WTC11 (cell line): ENCODE measurements at regions not wholly inside any gene's neighbourhood (a gene's known extent, or its start where the extent isn't known, plus 50 kb on each side); places are given as distances from the start of the nearest gene placed in this dataset.

ENCODE experiments used
- ATAC-seq: fragments of 200-7000 bp; cut with Tn5 transposase; 2 replicates; pipeline ENCODE4 v1.10.0; 2021; ENCODE audit warnings: mild to moderate bottlenecking, moderate library complexity
- CTCF ChIA-PET: fragments of 300-600 bp; sonication (Branson Sonifier 250); formaldehyde crosslinking; loops from one replicate; lab custom pipeline; 2021; ENCODE audit warnings: antibody characterized with exemption; lab: Charles Lee
- POLR2A ChIA-PET: fragments of 350-600 bp; sonication (Branson Sonifier 250); formaldehyde crosslinking; loops from one replicate; lab custom pipeline; 2021; ENCODE audit warnings: antibody characterized with exemption; lab: Charles Lee
- DNase-seq: peaks from one replicate; pipeline ENCODE4 v3.0.0; 2021; ENCODE audit warnings: low spot score
- H3K27ac Mint-ChIP-seq: 2 replicates; pipeline ENCODE4 v1.8.0; 2021; ENCODE audit warnings: mixed read lengths
- H3K27me3 Mint-ChIP-seq: 2 replicates; pipeline ENCODE4 v1.8.0; 2021; ENCODE audit warnings: low read depth, mild to moderate bottlenecking, moderate library complexity, mixed read lengths
- H3K36me3 Mint-ChIP-seq: 2 replicates; pipeline ENCODE4 v1.8.0; 2021; ENCODE audit warnings: mixed read lengths
- H3K4me1 Mint-ChIP-seq: 2 replicates; pipeline ENCODE4 v1.8.0; 2022; ENCODE audit warnings: mixed read lengths
- H3K4me3 Mint-ChIP-seq: 2 replicates; pipeline ENCODE4 v1.8.0; 2021; ENCODE audit warnings: mild to moderate bottlenecking, moderate library complexity, mixed read lengths
- H3K9me3 Mint-ChIP-seq: 2 replicates; pipeline ENCODE4 v1.8.0; 2021; ENCODE audit warnings: mixed read lengths
- HMGA2 ChIP-seq: fragments of 250-450 bp; sonication (Bioruptor Pico); IDR thresholded peaks from 2 replicates; pipeline ENCODE4 v1.4.0; 2021; ENCODE audit warnings: mild to moderate bottlenecking, moderate library complexity
- NFYB ChIP-seq: sonication (generic); formaldehyde crosslinking; conservative IDR thresholded peaks from 2 replicates; pipeline ENCODE4 v1.8.0; 2022; ENCODE audit warnings: low read depth, missing genetic modification reagents
- TEAD1 ChIP-seq: sonication (generic); formaldehyde crosslinking; IDR thresholded peaks from 2 replicates; pipeline ENCODE4 v1.8.0; 2022; ENCODE audit warnings: mild to moderate bottlenecking, missing genetic modification reagents
- TEAD4 ChIP-seq: sonication (generic); formaldehyde crosslinking; IDR thresholded peaks from 2 replicates; pipeline ENCODE4 v1.8.0; 2022; ENCODE audit warnings: mild to moderate bottlenecking, missing genetic modification reagents
- ZNF138 ChIP-seq: sonication (generic); formaldehyde crosslinking; conservative IDR thresholded peaks from 2 replicates; pipeline ENCODE4 v1.8.1; 2022; ENCODE audit warnings: mild to moderate bottlenecking, moderate library complexity, missing genetic modification reagents
- ZNF232 ChIP-seq: sonication (generic); formaldehyde crosslinking; IDR thresholded peaks from 2 replicates; pipeline ENCODE4 v1.8.0; 2022; ENCODE audit warnings: mild to moderate bottlenecking, missing genetic modification reagents
- ZNF317 ChIP-seq: sonication (generic); formaldehyde crosslinking; IDR thresholded peaks from 2 replicates; pipeline ENCODE4 v1.8.1; 2023; ENCODE audit warnings: low read depth, mild to moderate bottlenecking, moderate library complexity, missing genetic modification reagents, borderline replicate concordance
- TF ChIP-seq, protein P1 (sequence below): sonication (generic); formaldehyde crosslinking; IDR thresholded peaks from 2 replicates; pipeline ENCODE4 v1.8.0; 2023; ENCODE audit warnings: missing genetic modification reagents, mild to moderate bottlenecking, borderline replicate concordance
- TF ChIP-seq, protein P2 (sequence below): fragments of 250-450 bp; sonication (Bioruptor Pico); IDR thresholded peaks from 2 replicates; pipeline ENCODE4 v1.9.0; 2021; ENCODE audit warnings: mild to moderate bottlenecking
- TF ChIP-seq, protein P3 (sequence below): sonication (generic); formaldehyde crosslinking; IDR thresholded peaks from 2 replicates; pipeline ENCODE4 v1.8.0; 2022; ENCODE audit warnings: mild to moderate bottlenecking, missing genetic modification reagents
- TF ChIP-seq, protein P4 (sequence below): sonication (generic); formaldehyde crosslinking; IDR thresholded peaks from 2 replicates; pipeline ENCODE4 v1.8.1; 2023; ENCODE audit warnings: mild to moderate bottlenecking, missing genetic modification reagents, moderate library complexity
- TF ChIP-seq, protein P5 (sequence below): sonication (generic); formaldehyde crosslinking; IDR thresholded peaks from 2 replicates; pipeline ENCODE4 v1.8.0; 2022; ENCODE audit warnings: missing genetic modification reagents
- TF ChIP-seq, protein P6 (sequence below): fragments of 250-450 bp; sonication (Bioruptor Pico); conservative IDR thresholded peaks from 2 replicates; pipeline ENCODE4 v1.9.0; 2021; ENCODE audit warnings: mild to moderate bottlenecking
- TF ChIP-seq, protein P7 (sequence below): sonication (generic); formaldehyde crosslinking; IDR thresholded peaks from 2 replicates; pipeline ENCODE4 v1.8.1; 2022; ENCODE audit warnings: mild to moderate bottlenecking, missing genetic modification reagents, moderate library complexity, borderline replicate concordance
- TF ChIP-seq, protein P8 (sequence below): sonication (generic); formaldehyde crosslinking; IDR thresholded peaks from 2 replicates; pipeline ENCODE4 v1.8.1; 2023; ENCODE audit warnings: mild to moderate bottlenecking, missing genetic modification reagents, borderline replicate concordance

DNA sequence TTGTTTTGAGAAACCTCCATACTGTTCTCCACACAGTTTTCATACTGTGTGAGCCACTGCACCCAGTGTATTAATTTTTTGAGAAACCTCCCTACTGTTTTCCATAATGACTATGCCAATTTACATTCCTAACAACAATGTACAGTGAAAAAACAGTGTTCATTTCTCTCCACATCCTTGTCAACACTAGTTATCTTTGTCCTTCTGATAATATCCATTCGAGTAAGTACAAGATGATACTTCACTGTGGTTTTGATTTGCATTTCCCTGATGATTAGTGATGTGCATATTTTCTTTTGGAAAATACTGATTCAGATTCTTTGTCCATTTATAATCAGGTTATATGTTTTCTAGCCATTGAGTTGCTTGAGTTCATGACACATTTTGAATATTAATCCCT is 462.0 kb downstream of the CDH11 start (continued):
- TF ChIP-seq, protein P1, sequence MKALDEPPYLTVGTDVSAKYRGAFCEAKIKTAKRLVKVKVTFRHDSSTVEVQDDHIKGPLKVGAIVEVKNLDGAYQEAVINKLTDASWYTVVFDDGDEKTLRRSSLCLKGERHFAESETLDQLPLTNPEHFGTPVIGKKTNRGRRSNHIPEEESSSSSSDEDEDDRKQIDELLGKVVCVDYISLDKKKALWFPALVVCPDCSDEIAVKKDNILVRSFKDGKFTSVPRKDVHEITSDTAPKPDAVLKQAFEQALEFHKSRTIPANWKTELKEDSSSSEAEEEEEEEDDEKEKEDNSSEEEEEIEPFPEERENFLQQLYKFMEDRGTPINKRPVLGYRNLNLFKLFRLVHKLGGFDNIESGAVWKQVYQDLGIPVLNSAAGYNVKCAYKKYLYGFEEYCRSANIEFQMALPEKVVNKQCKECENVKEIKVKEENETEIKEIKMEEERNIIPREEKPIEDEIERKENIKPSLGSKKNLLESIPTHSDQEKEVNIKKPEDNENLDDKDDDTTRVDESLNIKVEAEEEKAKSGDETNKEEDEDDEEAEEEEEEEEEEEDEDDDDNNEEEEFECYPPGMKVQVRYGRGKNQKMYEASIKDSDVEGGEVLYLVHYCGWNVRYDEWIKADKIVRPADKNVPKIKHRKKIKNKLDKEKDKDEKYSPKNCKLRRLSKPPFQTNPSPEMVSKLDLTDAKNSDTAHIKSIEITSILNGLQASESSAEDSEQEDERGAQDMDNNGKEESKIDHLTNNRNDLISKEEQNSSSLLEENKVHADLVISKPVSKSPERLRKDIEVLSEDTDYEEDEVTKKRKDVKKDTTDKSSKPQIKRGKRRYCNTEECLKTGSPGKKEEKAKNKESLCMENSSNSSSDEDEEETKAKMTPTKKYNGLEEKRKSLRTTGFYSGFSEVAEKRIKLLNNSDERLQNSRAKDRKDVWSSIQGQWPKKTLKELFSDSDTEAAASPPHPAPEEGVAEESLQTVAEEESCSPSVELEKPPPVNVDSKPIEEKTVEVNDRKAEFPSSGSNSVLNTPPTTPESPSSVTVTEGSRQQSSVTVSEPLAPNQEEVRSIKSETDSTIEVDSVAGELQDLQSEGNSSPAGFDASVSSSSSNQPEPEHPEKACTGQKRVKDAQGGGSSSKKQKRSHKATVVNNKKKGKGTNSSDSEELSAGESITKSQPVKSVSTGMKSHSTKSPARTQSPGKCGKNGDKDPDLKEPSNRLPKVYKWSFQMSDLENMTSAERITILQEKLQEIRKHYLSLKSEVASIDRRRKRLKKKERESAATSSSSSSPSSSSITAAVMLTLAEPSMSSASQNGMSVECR: no peak
- TF ChIP-seq TEAD1 (CRISPR knock-in tag) (no peak), ZNF232 (no peak)
- TF ChIP-seq, protein P2, sequence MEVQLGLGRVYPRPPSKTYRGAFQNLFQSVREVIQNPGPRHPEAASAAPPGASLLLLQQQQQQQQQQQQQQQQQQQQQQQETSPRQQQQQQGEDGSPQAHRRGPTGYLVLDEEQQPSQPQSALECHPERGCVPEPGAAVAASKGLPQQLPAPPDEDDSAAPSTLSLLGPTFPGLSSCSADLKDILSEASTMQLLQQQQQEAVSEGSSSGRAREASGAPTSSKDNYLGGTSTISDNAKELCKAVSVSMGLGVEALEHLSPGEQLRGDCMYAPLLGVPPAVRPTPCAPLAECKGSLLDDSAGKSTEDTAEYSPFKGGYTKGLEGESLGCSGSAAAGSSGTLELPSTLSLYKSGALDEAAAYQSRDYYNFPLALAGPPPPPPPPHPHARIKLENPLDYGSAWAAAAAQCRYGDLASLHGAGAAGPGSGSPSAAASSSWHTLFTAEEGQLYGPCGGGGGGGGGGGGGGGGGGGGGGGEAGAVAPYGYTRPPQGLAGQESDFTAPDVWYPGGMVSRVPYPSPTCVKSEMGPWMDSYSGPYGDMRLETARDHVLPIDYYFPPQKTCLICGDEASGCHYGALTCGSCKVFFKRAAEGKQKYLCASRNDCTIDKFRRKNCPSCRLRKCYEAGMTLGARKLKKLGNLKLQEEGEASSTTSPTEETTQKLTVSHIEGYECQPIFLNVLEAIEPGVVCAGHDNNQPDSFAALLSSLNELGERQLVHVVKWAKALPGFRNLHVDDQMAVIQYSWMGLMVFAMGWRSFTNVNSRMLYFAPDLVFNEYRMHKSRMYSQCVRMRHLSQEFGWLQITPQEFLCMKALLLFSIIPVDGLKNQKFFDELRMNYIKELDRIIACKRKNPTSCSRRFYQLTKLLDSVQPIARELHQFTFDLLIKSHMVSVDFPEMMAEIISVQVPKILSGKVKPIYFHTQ: no peak
- TF ChIP-seq, protein P3, sequence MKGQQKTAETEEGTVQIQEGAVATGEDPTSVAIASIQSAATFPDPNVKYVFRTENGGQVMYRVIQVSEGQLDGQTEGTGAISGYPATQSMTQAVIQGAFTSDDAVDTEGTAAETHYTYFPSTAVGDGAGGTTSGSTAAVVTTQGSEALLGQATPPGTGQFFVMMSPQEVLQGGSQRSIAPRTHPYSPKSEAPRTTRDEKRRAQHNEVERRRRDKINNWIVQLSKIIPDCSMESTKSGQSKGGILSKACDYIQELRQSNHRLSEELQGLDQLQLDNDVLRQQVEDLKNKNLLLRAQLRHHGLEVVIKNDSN: no peak
- TF ChIP-seq, protein P4, sequence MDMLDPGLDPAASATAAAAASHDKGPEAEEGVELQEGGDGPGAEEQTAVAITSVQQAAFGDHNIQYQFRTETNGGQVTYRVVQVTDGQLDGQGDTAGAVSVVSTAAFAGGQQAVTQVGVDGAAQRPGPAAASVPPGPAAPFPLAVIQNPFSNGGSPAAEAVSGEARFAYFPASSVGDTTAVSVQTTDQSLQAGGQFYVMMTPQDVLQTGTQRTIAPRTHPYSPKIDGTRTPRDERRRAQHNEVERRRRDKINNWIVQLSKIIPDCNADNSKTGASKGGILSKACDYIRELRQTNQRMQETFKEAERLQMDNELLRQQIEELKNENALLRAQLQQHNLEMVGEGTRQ (CRISPR knock-in tag): no peak
- TF ChIP-seq, protein P5, sequence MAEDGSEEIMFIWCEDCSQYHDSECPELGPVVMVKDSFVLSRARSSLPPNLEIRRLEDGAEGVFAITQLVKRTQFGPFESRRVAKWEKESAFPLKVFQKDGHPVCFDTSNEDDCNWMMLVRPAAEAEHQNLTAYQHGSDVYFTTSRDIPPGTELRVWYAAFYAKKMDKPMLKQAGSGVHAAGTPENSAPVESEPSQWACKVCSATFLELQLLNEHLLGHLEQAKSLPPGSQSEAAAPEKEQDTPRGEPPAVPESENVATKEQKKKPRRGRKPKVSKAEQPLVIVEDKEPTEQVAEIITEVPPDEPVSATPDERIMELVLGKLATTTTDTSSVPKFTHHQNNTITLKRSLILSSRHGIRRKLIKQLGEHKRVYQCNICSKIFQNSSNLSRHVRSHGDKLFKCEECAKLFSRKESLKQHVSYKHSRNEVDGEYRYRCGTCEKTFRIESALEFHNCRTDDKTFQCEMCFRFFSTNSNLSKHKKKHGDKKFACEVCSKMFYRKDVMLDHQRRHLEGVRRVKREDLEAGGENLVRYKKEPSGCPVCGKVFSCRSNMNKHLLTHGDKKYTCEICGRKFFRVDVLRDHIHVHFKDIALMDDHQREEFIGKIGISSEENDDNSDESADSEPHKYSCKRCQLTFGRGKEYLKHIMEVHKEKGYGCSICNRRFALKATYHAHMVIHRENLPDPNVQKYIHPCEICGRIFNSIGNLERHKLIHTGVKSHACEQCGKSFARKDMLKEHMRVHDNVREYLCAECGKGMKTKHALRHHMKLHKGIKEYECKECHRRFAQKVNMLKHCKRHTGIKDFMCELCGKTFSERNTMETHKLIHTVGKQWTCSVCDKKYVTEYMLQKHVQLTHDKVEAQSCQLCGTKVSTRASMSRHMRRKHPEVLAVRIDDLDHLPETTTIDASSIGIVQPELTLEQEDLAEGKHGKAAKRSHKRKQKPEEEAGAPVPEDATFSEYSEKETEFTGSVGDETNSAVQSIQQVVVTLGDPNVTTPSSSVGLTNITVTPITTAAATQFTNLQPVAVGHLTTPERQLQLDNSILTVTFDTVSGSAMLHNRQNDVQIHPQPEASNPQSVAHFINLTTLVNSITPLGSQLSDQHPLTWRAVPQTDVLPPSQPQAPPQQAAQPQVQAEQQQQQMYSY: no peak
- TF ChIP-seq, all 79 proteins: peak for 0

DNA sequence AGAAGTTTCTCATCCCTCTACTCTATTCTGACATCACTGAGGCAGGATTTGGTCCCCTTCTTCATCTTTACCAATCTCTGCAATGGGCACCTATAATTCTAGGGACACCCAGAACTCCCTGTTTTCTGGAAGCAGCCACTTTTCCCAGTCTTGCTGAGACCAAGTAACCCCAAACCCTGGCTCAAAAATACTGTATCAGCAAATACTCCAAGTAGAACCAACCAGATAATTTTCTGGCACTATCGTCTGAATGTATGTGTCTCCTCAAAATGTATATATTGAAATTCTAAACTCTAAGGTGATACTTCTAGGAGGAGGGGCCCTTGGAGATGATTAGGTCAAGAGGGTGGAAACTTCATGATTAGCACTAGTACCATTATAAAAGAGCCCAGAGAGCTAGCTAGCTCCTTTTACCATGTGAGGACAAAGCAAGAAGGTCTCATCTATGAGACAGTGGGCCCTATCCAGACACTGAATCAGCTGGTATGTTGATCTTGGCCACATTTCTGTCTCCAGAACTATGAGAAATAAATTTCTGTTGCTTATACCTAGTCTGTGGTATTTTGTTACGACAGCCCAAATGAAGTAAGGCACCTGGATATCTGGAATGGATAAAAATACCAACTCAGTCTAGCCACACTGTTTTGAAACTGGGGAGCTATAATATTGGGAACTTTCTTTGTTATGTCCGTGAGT is 464.4 kb downstream of the CDH11 start:
- Mint-ChIP-seq H3K4me1 (peaks cover 3% of the 10 kb centered on the region; the same call in 1 of the 2 replicates), H3K27ac (no peak overlapping the region), H3K4me3 (no peak overlapping the region), H3K36me3 (no peaks in the 10 kb centered on the region), H3K9me3 (no peaks in the 10 kb centered on the region), H3K27me3 (no peaks in the 10 kb centered on the region)
- no peak for ATAC-seq
- CTCF ChIA-PET: no interaction called here
- no peak for DNase-seq
- POLR2A ChIA-PET: no interaction called here
- TF ChIP-seq, protein P6, sequence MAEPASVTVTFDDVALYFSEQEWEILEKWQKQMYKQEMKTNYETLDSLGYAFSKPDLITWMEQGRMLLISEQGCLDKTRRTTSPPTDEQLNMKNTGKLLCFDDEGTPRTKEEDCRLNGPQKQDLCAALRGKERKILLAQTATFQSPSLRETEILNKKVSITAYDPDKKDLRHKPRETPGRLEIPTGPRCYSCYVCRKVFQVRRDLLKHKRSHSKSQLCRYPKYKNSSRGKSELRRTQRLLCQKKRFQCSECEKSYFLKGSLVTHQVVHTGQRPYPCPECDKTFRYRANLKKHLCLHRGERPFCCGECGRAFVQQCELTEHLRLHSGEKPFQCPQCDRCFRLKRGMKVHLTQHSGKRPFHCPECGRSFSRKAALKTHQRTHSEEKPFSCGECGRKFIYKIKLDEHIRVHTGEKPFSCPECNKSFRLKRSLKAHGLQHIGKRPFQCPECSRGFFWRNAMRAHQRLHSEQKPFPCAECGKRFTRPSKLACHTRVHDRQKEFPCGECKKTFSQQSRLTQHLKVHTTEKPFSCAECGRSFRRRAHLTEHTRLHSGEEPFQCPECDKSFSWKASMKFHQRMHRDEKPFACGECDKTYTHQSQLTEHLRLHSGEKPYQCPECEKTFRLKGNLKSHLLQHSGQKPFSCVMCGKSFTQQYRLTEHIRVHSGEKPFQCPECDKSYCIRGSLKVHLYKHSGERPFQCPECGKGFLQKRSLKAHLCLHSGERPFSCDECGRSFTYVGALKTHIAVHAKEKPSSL: no peak
- TF ChIP-seq TEAD4 (CRISPR knock-in tag) (no peak), NFYB (CRISPR knock-in tag) (no peak), ZNF317 (CRISPR knock-in tag) (no peak), ZNF138 (no peak), HMGA2 (CRISPR knock-in tag) (no peak)
- TF ChIP-seq, protein P7, sequence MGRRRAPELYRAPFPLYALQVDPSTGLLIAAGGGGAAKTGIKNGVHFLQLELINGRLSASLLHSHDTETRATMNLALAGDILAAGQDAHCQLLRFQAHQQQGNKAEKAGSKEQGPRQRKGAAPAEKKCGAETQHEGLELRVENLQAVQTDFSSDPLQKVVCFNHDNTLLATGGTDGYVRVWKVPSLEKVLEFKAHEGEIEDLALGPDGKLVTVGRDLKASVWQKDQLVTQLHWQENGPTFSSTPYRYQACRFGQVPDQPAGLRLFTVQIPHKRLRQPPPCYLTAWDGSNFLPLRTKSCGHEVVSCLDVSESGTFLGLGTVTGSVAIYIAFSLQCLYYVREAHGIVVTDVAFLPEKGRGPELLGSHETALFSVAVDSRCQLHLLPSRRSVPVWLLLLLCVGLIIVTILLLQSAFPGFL (CRISPR knock-in tag): no peak
- TF ChIP-seq, protein P8, sequence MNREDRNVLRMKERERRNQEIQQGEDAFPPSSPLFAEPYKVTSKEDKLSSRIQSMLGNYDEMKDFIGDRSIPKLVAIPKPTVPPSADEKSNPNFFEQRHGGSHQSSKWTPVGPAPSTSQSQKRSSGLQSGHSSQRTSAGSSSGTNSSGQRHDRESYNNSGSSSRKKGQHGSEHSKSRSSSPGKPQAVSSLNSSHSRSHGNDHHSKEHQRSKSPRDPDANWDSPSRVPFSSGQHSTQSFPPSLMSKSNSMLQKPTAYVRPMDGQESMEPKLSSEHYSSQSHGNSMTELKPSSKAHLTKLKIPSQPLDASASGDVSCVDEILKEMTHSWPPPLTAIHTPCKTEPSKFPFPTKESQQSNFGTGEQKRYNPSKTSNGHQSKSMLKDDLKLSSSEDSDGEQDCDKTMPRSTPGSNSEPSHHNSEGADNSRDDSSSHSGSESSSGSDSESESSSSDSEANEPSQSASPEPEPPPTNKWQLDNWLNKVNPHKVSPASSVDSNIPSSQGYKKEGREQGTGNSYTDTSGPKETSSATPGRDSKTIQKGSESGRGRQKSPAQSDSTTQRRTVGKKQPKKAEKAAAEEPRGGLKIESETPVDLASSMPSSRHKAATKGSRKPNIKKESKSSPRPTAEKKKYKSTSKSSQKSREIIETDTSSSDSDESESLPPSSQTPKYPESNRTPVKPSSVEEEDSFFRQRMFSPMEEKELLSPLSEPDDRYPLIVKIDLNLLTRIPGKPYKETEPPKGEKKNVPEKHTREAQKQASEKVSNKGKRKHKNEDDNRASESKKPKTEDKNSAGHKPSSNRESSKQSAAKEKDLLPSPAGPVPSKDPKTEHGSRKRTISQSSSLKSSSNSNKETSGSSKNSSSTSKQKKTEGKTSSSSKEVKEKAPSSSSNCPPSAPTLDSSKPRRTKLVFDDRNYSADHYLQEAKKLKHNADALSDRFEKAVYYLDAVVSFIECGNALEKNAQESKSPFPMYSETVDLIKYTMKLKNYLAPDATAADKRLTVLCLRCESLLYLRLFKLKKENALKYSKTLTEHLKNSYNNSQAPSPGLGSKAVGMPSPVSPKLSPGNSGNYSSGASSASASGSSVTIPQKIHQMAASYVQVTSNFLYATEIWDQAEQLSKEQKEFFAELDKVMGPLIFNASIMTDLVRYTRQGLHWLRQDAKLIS (CRISPR knock-in tag): no peak
